Loucy (cell line): ENCODE measurements at regions not wholly inside any gene's neighbourhood (a gene's known extent, or its start where the extent isn't known, plus 50 kb on each side); places are given as distances from the start of the nearest gene placed in this dataset.

ENCODE experiments used
- EZH2phosphoT487 ChIP-seq: fragments of 200-600 bp; IDR thresholded peaks from 2 replicates; pipeline ENCODE4 v1.6.1; 2018; ENCODE audit warnings: antibody characterized with exemption, mild to moderate bottlenecking, moderate library complexity, borderline replicate concordance
- TF ChIP-seq, protein P1 (sequence below): fragments of 200-600 bp; sonication (generic); conservative IDR thresholded peaks from 2 replicates; pipeline ENCODE4 v1.5.1; 2014; ENCODE audit warnings: mild to moderate bottlenecking, antibody characterized with exemption, low read length

DNA sequence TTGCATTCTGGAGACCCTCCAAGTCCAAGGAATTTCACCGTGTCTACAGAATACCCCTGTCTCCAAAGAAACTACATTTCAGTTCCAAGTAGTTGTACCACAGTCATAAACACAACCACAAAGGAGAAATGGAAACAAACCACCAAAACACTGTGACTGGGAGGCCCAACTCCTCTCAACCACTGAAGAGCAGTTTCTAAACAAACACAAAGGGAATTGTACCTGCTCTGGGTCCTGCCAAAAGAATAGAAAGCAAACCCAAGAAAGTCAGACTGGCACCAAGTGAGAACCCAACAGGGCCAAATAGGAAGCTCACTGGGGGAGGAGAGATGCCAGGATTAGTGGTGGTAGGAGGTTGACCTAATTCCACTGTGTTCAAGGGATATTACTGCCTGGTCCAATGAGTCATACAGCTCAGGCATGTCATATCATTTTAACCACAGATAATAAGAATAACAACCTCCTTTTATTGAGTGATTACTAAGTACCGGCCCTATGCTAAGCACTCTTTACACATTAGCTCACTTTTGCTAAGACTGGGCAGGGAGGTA is 123.9 kb upstream of the PPP2R5A start:
- no peak for TF ChIP-seq EZH2phosphoT487
- TF ChIP-seq, protein P1, sequence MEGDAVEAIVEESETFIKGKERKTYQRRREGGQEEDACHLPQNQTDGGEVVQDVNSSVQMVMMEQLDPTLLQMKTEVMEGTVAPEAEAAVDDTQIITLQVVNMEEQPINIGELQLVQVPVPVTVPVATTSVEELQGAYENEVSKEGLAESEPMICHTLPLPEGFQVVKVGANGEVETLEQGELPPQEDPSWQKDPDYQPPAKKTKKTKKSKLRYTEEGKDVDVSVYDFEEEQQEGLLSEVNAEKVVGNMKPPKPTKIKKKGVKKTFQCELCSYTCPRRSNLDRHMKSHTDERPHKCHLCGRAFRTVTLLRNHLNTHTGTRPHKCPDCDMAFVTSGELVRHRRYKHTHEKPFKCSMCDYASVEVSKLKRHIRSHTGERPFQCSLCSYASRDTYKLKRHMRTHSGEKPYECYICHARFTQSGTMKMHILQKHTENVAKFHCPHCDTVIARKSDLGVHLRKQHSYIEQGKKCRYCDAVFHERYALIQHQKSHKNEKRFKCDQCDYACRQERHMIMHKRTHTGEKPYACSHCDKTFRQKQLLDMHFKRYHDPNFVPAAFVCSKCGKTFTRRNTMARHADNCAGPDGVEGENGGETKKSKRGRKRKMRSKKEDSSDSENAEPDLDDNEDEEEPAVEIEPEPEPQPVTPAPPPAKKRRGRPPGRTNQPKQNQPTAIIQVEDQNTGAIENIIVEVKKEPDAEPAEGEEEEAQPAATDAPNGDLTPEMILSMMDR = no peak
